SK-N-SH treated with all-trans-retinoic acid at 6 μM for 48 hours (cell line): ENCODE measurements at regions not wholly inside any gene's neighbourhood (a gene's known extent, or its start where the extent isn't known, plus 50 kb on each side); places are given as distances from the start of the nearest gene placed in this dataset.

Experiments used
- ARNTL ChIP-seq: fragments of 450-650 bp; formaldehyde crosslinking; IDR thresholded peaks from 2 replicates; pipeline ENCODE4 v1.5.0; 2020; ENCODE audit warnings: low read depth, mild to moderate bottlenecking, moderate library complexity, borderline replicate concordance
- CREB5 ChIP-seq: fragments of 250-450 bp; sonication (Bioruptor Pico); IDR thresholded peaks from 2 replicates; pipeline ENCODE4 v1.5.1; 2020; ENCODE audit warnings: low read depth, mild to moderate bottlenecking, moderate library complexity
- ISL1 ChIP-seq: fragments of 250-450 bp; sonication (Bioruptor Pico); IDR thresholded peaks from 2 replicates; pipeline ENCODE4 v2.1.2; 2022; ENCODE audit warnings: mild to moderate bottlenecking, moderate library complexity
- OSR1 ChIP-seq: fragments of 250-450 bp; sonication (Bioruptor Pico); IDR thresholded peaks from 2 replicates; pipeline ENCODE4 v1.8.0; 2022; ENCODE audit warnings: moderate library complexity, mild to moderate bottlenecking, inconsistent platforms
- PATZ1 ChIP-seq: fragments of 250-450 bp; sonication (Bioruptor Pico); IDR thresholded peaks from 2 replicates; pipeline ENCODE4 v1.8.0; 2020; ENCODE audit warnings: mild to moderate bottlenecking, moderate library complexity, borderline replicate concordance
- TF ChIP-seq, protein P1 (sequence below): fragments of 250-450 bp; sonication (Bioruptor Pico); IDR thresholded peaks from 2 replicates; pipeline ENCODE4 v1.8.0; 2021; ENCODE audit warnings: low read depth, mild to moderate bottlenecking, moderate library complexity, borderline replicate concordance
- TF ChIP-seq, protein P2 (sequence below): fragments of 250-450 bp; sonication (Bioruptor Pico); IDR thresholded peaks from 2 replicates; pipeline ENCODE4 v1.5.1; 2021; ENCODE audit warnings: mild to moderate bottlenecking, moderate library complexity

- TF ChIP-seq CREB5 (CRISPR knock-in tag) (no peak), PATZ1 (CRISPR knock-in tag) (no peak), ARNTL (CRISPR knock-in tag) (no peak), ISL1 (CRISPR knock-in tag) (no peak), OSR1 (CRISPR knock-in tag) (no peak)
- TF ChIP-seq, protein P1, sequence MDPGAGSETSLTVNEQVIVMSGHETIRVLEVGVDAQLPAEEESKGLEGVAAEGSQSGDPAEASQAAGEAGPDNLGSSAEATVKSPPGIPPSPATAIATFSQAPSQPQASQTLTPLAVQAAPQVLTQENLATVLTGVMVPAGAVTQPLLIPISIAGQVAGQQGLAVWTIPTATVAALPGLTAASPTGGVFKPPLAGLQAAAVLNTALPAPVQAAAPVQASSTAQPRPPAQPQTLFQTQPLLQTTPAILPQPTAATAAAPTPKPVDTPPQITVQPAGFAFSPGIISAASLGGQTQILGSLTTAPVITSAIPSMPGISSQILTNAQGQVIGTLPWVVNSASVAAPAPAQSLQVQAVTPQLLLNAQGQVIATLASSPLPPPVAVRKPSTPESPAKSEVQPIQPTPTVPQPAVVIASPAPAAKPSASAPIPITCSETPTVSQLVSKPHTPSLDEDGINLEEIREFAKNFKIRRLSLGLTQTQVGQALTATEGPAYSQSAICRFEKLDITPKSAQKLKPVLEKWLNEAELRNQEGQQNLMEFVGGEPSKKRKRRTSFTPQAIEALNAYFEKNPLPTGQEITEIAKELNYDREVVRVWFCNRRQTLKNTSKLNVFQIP (CRISPR knock-in tag), result no peak
- TF ChIP-seq, protein P2, sequence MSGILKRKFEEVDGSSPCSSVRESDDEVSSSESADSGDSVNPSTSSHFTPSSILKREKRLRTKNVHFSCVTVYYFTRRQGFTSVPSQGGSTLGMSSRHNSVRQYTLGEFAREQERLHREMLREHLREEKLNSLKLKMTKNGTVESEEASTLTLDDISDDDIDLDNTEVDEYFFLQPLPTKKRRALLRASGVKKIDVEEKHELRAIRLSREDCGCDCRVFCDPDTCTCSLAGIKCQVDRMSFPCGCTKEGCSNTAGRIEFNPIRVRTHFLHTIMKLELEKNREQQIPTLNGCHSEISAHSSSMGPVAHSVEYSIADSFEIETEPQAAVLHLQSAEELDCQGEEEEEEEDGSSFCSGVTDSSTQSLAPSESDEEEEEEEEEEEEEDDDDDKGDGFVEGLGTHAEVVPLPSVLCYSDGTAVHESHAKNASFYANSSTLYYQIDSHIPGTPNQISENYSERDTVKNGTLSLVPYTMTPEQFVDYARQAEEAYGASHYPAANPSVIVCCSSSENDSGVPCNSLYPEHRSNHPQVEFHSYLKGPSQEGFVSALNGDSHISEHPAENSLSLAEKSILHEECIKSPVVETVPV (CRISPR knock-in tag), result no peak
Measured at GRCh38 chr3:55407426-55407820, 79.7 kb downstream of the WNT5A start.
